Transverse colon (tissue), 4 donors: ENCODE measurements at regions not wholly inside any gene's neighbourhood (a gene's known extent, or its start where the extent isn't known, plus 50 kb on each side); places are given as distances from the start of the nearest gene placed in this dataset.

ENCODE experiments used
- DNase-seq: peaks from one replicate; pipeline ENCODE4 v3.0.0-alpha.2; 2019
- H3K27ac ChIP-seq, 4 donors: fragments of 200-600 bp; sonication (generic); 2 replicates each; pipeline ENCODE4 v1.5.1; 2016 to 2018; ENCODE audit warnings: inconsistent platforms in 4 of 4
- H3K27me3 ChIP-seq: fragments of 200-600 bp; sonication (generic); 2 replicates; pipeline ENCODE4 v1.5.1; 2017; ENCODE audit warnings: inconsistent platforms
- H3K36me3 ChIP-seq, 4 donors: fragments of 200-600 bp; sonication (generic); 2 replicates each; pipeline ENCODE4 v1.5.1; 2017 to 2019; ENCODE audit warnings: inconsistent platforms in 4 of 4
- H3K4me1 ChIP-seq, 4 donors: fragments of 200-600 bp; sonication (generic); 2 replicates each; pipeline ENCODE4 v1.5.1; 2017 to 2020; ENCODE audit warnings: inconsistent platforms in 4 of 4
- H3K4me3 ChIP-seq, 4 donors: fragments of 200-600 bp; sonication (generic); 1 replicate in 1 of 4; 2 replicates in 3 of 4; pipeline versions ENCODE4 v1.5.1 to v1.6.1; 2017 to 2019; ENCODE audit warnings: inconsistent platforms in 4 of 4
- H3K9me3 ChIP-seq, 2 donors: fragments of 200-600 bp; sonication (generic); 2 replicates each; pipeline ENCODE4 v1.5.1; 2017 to 2019; ENCODE audit warnings: inconsistent platforms in 2 of 2
- EP300 ChIP-seq: sonication (generic); formaldehyde crosslinking; IDR thresholded peaks from one replicate; pipeline ENCODE4 v1.6.1; 2017; ENCODE audit warnings: antibody characterized with exemption, low read depth
- POLR2A ChIP-seq: fragments of 450-650 bp; IDR thresholded peaks from one replicate; pipeline ENCODE4 v1.6.1; 2016; ENCODE audit warnings: antibody characterized with exemption, mild to moderate bottlenecking, moderate library complexity
- POLR2AphosphoS5 ChIP-seq, 3 donors: sonication (generic); formaldehyde crosslinking; IDR thresholded peaks; one replicate each; pipeline ENCODE4 v1.6.1; 2016; ENCODE audit warnings: antibody characterized with exemption in 3 of 3
- WGBS, 2 donors: methylation state at CpG; one replicate each; pipeline ENCODE4 v1.1.5; 2018; ENCODE audit warnings: low coverage in 1 of 2; 5-methylcytosine and 5-hydroxymethylcytosine counted together
- in situ Hi-C, 4 donors: fragments of 200-750 bp; cut with MboI; loops; one replicate each; pipeline versions ENCODE4 v1.15.0 to v1.15.1; 2017; ENCODE audit warnings: low sequenced_read_pairs in 3 of 4, low pct_ligation_motif_present in 1 of 4, low pct_unique_long_range_greater_than_20kb in 1 of 4
- intact Hi-C: fragments of 100-400 bp; cut with DNase I; formaldehyde crosslinking; loops from one replicate; pipeline ENCODE4 v1.15.1; 2023; ENCODE audit warnings: low total_unique reads
- TF ChIP-seq, protein P1 (sequence below), 5 experiments: fragments of 200-600 bp in 3 of 5; fragments of 450-650 bp in 2 of 5; sonication (generic) in 3 of 5; IDR thresholded peaks; 1 replicate in 2 of 5; 2 replicates in 3 of 5; pipeline ENCODE4 v1.5.1; 2016 to 2017; ENCODE audit warnings: antibody characterized with exemption in 5 of 5, inconsistent platforms in 3 of 5, mild to moderate bottlenecking in 2 of 5, moderate library complexity in 1 of 5

- Histone ChIP-seq H3K36me3 (no peaks in the 10 kb centered on the region), H3K27ac (no peak overlapping the region), H3K9me3 (no peaks in the 10 kb centered on the region), H3K27me3 (no peaks in the 10 kb centered on the region), H3K4me1 (no peaks in the 10 kb centered on the region), H3K4me3 (no peak overlapping the region)
- in situ Hi-C loops (no loop called here), intact Hi-C loops (no loop called here)
- DNase-seq: no peak
- WGBS, 2 donors: 45 to 76% methylated on average over 2 to 6 of the region's 6 CpGs
- TF ChIP-seq EP300 (no peak), POLR2A (no peak), POLR2AphosphoS5 (IDR thresholded peaks at IDR 0.05) (no peak)
- TF ChIP-seq, protein P1, sequence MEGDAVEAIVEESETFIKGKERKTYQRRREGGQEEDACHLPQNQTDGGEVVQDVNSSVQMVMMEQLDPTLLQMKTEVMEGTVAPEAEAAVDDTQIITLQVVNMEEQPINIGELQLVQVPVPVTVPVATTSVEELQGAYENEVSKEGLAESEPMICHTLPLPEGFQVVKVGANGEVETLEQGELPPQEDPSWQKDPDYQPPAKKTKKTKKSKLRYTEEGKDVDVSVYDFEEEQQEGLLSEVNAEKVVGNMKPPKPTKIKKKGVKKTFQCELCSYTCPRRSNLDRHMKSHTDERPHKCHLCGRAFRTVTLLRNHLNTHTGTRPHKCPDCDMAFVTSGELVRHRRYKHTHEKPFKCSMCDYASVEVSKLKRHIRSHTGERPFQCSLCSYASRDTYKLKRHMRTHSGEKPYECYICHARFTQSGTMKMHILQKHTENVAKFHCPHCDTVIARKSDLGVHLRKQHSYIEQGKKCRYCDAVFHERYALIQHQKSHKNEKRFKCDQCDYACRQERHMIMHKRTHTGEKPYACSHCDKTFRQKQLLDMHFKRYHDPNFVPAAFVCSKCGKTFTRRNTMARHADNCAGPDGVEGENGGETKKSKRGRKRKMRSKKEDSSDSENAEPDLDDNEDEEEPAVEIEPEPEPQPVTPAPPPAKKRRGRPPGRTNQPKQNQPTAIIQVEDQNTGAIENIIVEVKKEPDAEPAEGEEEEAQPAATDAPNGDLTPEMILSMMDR (IDR thresholded peaks at IDR 0.05): no peak
These were observed 76.1 kb upstream of the PAX6 start for GRCh38 chr11:31887180-31887579.

DNA sequence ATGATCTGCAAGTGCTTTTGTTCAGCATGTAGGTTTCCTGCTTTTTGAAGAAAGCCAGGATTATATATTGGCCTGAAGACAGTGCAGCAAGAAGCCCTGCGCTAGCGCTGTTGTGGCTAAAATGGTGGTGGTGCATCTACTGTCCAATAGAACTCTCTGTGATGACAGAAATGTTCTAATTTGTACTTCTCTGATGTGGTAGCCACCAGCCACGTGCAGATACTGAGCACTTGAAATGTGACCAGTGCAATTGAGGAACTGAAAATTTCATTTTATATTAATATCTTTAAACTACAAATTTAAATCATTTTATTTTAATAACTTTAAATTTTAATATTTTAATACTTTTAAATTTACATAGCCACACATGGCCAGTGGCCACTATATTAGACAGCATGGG, 73.0 kb upstream of the PAX6 start:
- Histone ChIP-seq H3K27ac (no peak overlapping the region), H3K4me1 (no peaks in the 10 kb centered on the region), H3K36me3 (no peaks in the 10 kb centered on the region), H3K9me3 (no peaks in the 10 kb centered on the region), H3K27me3 (no peaks in the 10 kb centered on the region), H3K4me3 (no peak overlapping the region)
- TF ChIP-seq, protein P1 (IDR thresholded peaks at IDR 0.05): no peak
- TF ChIP-seq POLR2A (no peak), EP300 (no peak), POLR2AphosphoS5 (IDR thresholded peaks at IDR 0.05) (no peak)
- no peak for DNase-seq
- in situ Hi-C loops (no loop called here), intact Hi-C loops (no loop called here)
- 0 to 76% methylated on average over 1 to 3 of the region's 3 CpGs for WGBS, 2 donors

GRCh38 chr11:31883435-31883834, 72.3 kb upstream of the PAX6 start:
- no peaks in the 10 kb centered on the region for H3K9me3 ChIP-seq

DNA sequence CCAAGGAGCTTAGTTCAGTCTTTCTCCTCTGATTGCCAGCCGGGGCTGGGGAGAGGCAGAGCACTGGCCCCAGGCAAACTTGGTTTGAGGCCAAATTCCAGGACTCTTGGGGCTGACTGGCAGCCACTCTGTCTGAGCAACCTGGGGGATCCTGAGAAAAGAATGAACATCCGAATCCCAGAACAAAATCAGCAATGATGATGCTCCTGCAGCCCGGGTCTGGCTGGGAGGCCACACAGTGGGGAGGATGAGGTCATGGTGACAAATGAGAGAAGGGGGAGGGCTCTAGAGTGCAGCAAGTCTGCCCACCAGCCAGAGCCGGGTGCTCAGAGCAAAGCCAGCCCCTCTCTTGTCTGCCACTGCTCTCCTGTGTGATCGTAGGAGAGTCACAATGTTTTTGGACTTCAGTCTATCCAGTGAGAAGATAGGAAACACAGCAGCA, 71.8 kb upstream of the PAX6 start:
- 18% methylated on average over 5 of the region's 5 CpGs; no CpG with 5 or more reads in 1 of the 2 donors for WGBS, 2 donors

More at GRCh38 chr11:31883435-31883834, 72.3 kb upstream of the PAX6 start:
- WGBS, 2 donors: 59 to 74% methylated on average over 3 of the region's 3 CpGs
- no peaks in the 10 kb centered on the region for H3K36me3 ChIP-seq
- DNase-seq: no peak
- H3K27ac ChIP-seq: no peak overlapping the region
- intact Hi-C loops (no loop called here), in situ Hi-C loops (no loop called here)
- no peak for TF ChIP-seq POLR2AphosphoS5 (IDR thresholded peaks at IDR 0.05)
- no peak for TF ChIP-seq POLR2A
- H3K4me3 ChIP-seq: no peak overlapping the region
- H3K4me1 ChIP-seq: no peaks in the 10 kb centered on the region
- no peaks in the 10 kb centered on the region for H3K27me3 ChIP-seq

More for the DNA sequence above, 71.8 kb upstream of the PAX6 start:
- no peak for DNase-seq
- in situ Hi-C loops: no loop called here
- TF ChIP-seq POLR2A (no peak), POLR2AphosphoS5 (IDR thresholded peaks at IDR 0.05) (no peak), EP300 (no peak)
- TF ChIP-seq, protein P1 (IDR thresholded peaks at IDR 0.05): no peak
- Histone ChIP-seq H3K4me1 (no peaks in the 10 kb centered on the region), H3K27ac (no peak overlapping the region), H3K36me3 (no peaks in the 10 kb centered on the region), H3K9me3 (no peaks in the 10 kb centered on the region), H3K27me3 (no peaks in the 10 kb centered on the region), H3K4me3 (no peak overlapping the region)
- intact Hi-C loops: no loop called here
